IMR-90 (cell line): ENCODE measurements at regions not wholly inside any gene's neighbourhood (a gene's known extent, or its start where the extent isn't known, plus 50 kb on each side); places are given as distances from the start of the nearest gene placed in this dataset.

Source experiments
- ATAC-seq: fragments of 200-7000 bp; cut with Tn5 transposase; 2 replicates; pipeline ENCODE4 v1.9.1; 2020; ENCODE audit warnings: low read depth, mild to moderate bottlenecking, moderate library complexity
- BruUV-seq: library from RNA; stranded (reverse); fragments of 400-500 nt; replicated peaks from 2 replicates; lab custom pipeline; 2021; lab: Mats Ljungman, UMichigan
- CTCF ChIA-PET: fragments of 300-600 bp; formaldehyde crosslinking; extraction: SDS; loops from one replicate; lab custom pipeline; 2021; ENCODE audit warnings: antibody characterized with exemption; lab: Yijun Ruan, JAX
- POLR2A ChIA-PET: fragments of 300-600 bp; sonication (Branson Sonifier 250); formaldehyde crosslinking; loops from one replicate; lab custom pipeline; 2022; ENCODE audit warnings: antibody characterized with exemption; ENCODE audit not compliant: unreplicated experiment; lab: Charles Lee
- DNase-seq: peaks from one replicate; pipeline ENCODE4 v3.0.0; 2013
- H2AFZ ChIP-seq: replicated peaks from 2 replicates; pipeline ENCODE3; 2013; ENCODE audit warnings: low read length, mild to moderate bottlenecking; ENCODE audit not compliant: poor library complexity
- H2AK5ac ChIP-seq: 2 replicates; pipeline ENCODE4 v1.6.1; 2013; ENCODE audit warnings: low read depth, low read length, inconsistent platforms
- H2AK9ac ChIP-seq: replicated peaks from 2 replicates; pipeline ENCODE3; 2013; ENCODE audit warnings: mild to moderate bottlenecking, low read depth, low read length, moderate library complexity; ENCODE audit not compliant: poor library complexity
- H2BK120ac ChIP-seq: 2 replicates; pipeline ENCODE4 v1.6.1; 2013; ENCODE audit warnings: low read depth, low read length, inconsistent platforms
- H2BK15ac ChIP-seq: 3 replicates; pipeline ENCODE4 v1.6.1; 2013; ENCODE audit warnings: low read depth, low read length, inconsistent platforms
- H2BK20ac ChIP-seq: 2 replicates; pipeline ENCODE4 v1.6.1; 2013; ENCODE audit warnings: low read depth, mild to moderate bottlenecking, inconsistent platforms, low read length, moderate library complexity
- H2BK5ac ChIP-seq: 2 replicates; pipeline ENCODE4 v1.6.1; 2013; ENCODE audit warnings: mild to moderate bottlenecking, low read depth, low read length, inconsistent platforms; ENCODE audit not compliant: poor library complexity, severe bottlenecking
- H3K14ac ChIP-seq: replicated peaks from 2 replicates; pipeline ENCODE4 v1.6.1; 2013; ENCODE audit warnings: low read depth, low read length, inconsistent platforms
- H3K18ac ChIP-seq: 2 replicates; pipeline ENCODE4 v1.6.1; 2013; ENCODE audit warnings: low read depth, low read length, control low read depth
- H3K23ac ChIP-seq: 2 replicates; pipeline ENCODE4 v1.6.1; 2013; ENCODE audit warnings: low read depth, low read length, inconsistent platforms
- H3K27ac ChIP-seq: 2 replicates; pipeline ENCODE4 v1.5.1; 2013; ENCODE audit warnings: mild to moderate bottlenecking, control low read depth, low read length; ENCODE audit not compliant: insufficient read depth
- H3K27me3 ChIP-seq: 2 replicates; pipeline ENCODE4 v1.6.1; 2013; ENCODE audit warnings: low read length; ENCODE audit not compliant: control insufficient read depth, insufficient read depth
- H3K36me3 ChIP-seq: 2 replicates; pipeline ENCODE4 v1.6.1; 2013; ENCODE audit warnings: low read length, mixed read lengths; ENCODE audit not compliant: control insufficient read depth, insufficient read depth
- H3K4ac ChIP-seq: 2 replicates; pipeline ENCODE4 v1.6.1; 2013; ENCODE audit warnings: low read depth, low read length, inconsistent platforms
- H3K4me1 ChIP-seq: 2 replicates; pipeline ENCODE4 v1.6.1; 2013; ENCODE audit warnings: low read length, mixed read lengths; ENCODE audit not compliant: control insufficient read depth, insufficient read depth
- H3K4me2 ChIP-seq: 2 replicates; pipeline ENCODE4 v1.6.1; 2013; ENCODE audit warnings: low read depth, mild to moderate bottlenecking, control low read depth, low read length, moderate library complexity
- H3K4me3 ChIP-seq: 2 replicates; pipeline ENCODE4 v1.5.1; 2013; ENCODE audit warnings: low read depth, mild to moderate bottlenecking, control low read depth, low read length, moderate library complexity; ENCODE audit not compliant: insufficient read depth
- H3K56ac ChIP-seq: 2 replicates; pipeline ENCODE4 v1.6.1; 2013; ENCODE audit warnings: low read length, inconsistent platforms; ENCODE audit not compliant: insufficient read depth; ENCODE audit errors: extremely low read depth
- H3K79me1 ChIP-seq, 2 experiments: 2 replicates each; pipeline ENCODE4 v1.6.1; 2013; ENCODE audit warnings: low read length in 2 of 2, inconsistent platforms in 1 of 2, low read depth in 1 of 2
- H3K9ac ChIP-seq: 2 replicates; pipeline ENCODE4 v1.6.1; 2013; ENCODE audit warnings: low read depth, low read length, control low read depth
- H3K9me1 ChIP-seq: 2 replicates; pipeline ENCODE4 v1.6.1; 2013; ENCODE audit warnings: low read length, inconsistent platforms; ENCODE audit not compliant: insufficient read depth
- H3K9me3 ChIP-seq: 2 replicates; pipeline ENCODE4 v1.6.1; 2013; ENCODE audit warnings: low read length; ENCODE audit not compliant: control insufficient read depth, insufficient read depth
- H4K20me1 ChIP-seq: 2 replicates; pipeline ENCODE4 v1.6.1; 2013; ENCODE audit warnings: low read length, inconsistent platforms; ENCODE audit not compliant: insufficient read depth
- H4K5ac ChIP-seq: 2 replicates; pipeline ENCODE4 v1.6.1; 2013; ENCODE audit warnings: mild to moderate bottlenecking, low read depth, low read length, control low read depth
- H4K8ac ChIP-seq, 2 experiments: 2 replicates each; pipeline ENCODE4 v1.6.1; 2013; ENCODE audit warnings: low read depth in 2 of 2, low read length in 2 of 2, control low read depth in 1 of 2, inconsistent platforms in 1 of 2
- H4K91ac ChIP-seq: 2 replicates; pipeline ENCODE4 v1.6.1; 2013; ENCODE audit warnings: low read depth, low read length, inconsistent platforms; ENCODE audit not compliant: insufficient read depth
- RAD21 ChIP-seq: IDR thresholded peaks from 2 replicates; pipeline ENCODE4 v1.6.1; 2012; ENCODE audit warnings: low read length, improper control_type of control experiment
- SMC3 ChIP-seq: fragments of 150-350 bp; IDR thresholded peaks from 2 replicates; pipeline ENCODE4 v1.6.1; 2016; ENCODE audit warnings: low read depth, mild to moderate bottlenecking, antibody characterized with exemption, low read length, moderate library complexity
- WGBS, 2 experiments: methylation state at CpG; one replicate each; pipeline versions ENCODE4 v1.1.5 to v1.1.7; 2013; ENCODE audit warnings: missing lambda C conversion rate in 2 of 2; ENCODE audit not compliant: insufficient read length in 1 of 2; ENCODE audit errors: extremely low coverage in 2 of 2; 5-methylcytosine and 5-hydroxymethylcytosine counted together
- dilution Hi-C: fragments of 300-500 bp; cut with HindIII; formaldehyde crosslinking; loops from one replicate; pipeline ENCODE4 v1.14.3; 2018; ENCODE audit warnings: low sequenced_read_pairs; ENCODE audit not compliant: unreplicated experiment
- in situ Hi-C: fragments of 300-500 bp; cut with MboI; formaldehyde crosslinking; loops from 3 replicates; pipeline ENCODE4 v1.14.3; 2019; ENCODE audit warnings: low sequenced_read_pairs, inconsistent platforms, mixed read lengths
- intact Hi-C: fragments of 100-400 bp; cut with micrococcal nuclease; formaldehyde crosslinking; loops from 2 replicates; pipeline ENCODE4 v1.10.0; 2022
- TF ChIP-seq, protein P1 (sequence below): fragments of 150-350 bp; IDR thresholded peaks from 2 replicates; pipeline ENCODE4 v1.6.1; 2017; ENCODE audit warnings: mild to moderate bottlenecking, antibody characterized with exemption, low read length, low read depth

DNA sequence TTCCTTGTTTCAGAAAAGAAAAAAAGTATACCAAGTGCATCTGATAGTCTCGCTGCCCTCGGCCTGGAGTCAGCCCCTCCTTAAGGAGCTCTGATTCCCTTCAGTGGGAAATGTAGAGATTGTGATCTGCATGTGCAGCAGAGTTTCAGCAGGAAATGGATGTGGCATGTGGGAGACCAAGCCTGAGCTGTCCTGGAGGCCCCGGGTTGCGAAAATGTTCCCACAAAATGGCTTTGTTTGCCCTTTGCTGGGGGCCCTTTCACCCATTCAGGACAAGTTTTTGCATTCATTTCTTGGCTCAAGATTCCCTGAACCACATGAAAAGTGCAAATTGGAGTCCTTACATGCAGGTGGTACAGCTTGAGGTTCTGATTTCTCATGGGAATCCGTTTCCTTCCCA lies 230.9 kb downstream of the GADD45G start:
- TF ChIP-seq SMC3 = no peak
- no peak for TF ChIP-seq RAD21
- TF ChIP-seq, protein P1, sequence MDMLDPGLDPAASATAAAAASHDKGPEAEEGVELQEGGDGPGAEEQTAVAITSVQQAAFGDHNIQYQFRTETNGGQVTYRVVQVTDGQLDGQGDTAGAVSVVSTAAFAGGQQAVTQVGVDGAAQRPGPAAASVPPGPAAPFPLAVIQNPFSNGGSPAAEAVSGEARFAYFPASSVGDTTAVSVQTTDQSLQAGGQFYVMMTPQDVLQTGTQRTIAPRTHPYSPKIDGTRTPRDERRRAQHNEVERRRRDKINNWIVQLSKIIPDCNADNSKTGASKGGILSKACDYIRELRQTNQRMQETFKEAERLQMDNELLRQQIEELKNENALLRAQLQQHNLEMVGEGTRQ = no peak
- Histone ChIP-seq H4K91ac (no peak overlapping the region), H3K18ac (no peak overlapping the region), H3K4ac (no peak overlapping the region), H3K9me1 (no peaks in the 10 kb centered on the region), H3K36me3 (no peaks in the 10 kb centered on the region), H3K9ac (no peak overlapping the region), H2BK15ac (no peak overlapping the region), H4K5ac (no peak overlapping the region), H3K79me1 (no peaks in the 10 kb centered on the region), H3K9me3 (no peaks in the 10 kb centered on the region), H2AK5ac (no peak overlapping the region), H3K4me1 (no peaks in the 10 kb centered on the region), H2BK5ac (no peak overlapping the region), H2BK120ac (no peak overlapping the region), H3K4me3 (no peak overlapping the region), H4K8ac (no peak overlapping the region), H2BK20ac (no peak overlapping the region), H3K56ac (no peak overlapping the region), H3K27ac (no peak overlapping the region), H3K23ac (no peak overlapping the region), H3K4me2 (no peak overlapping the region), H2AK9ac (no peak overlapping the region), H4K20me1 (no peaks in the 10 kb centered on the region), H2AFZ (no peak overlapping the region), H3K27me3 (peaks cover 2% of the 10 kb centered on the region; the same call in 1 of the 2 replicates), H3K14ac (no peak overlapping the region)
- ATAC-seq = no peak
- in situ Hi-C loops = no loop called here
- ChIA-PET CTCF (no interaction called here), POLR2A (no interaction called here)
- 40% methylated on average over 3 of the region's 5 CpGs; no CpG with 5 or more reads in 1 of the 2 experiments for WGBS, 2 experiments
- dilution Hi-C loops = no loop called here
- BruUV-seq = no TSS peak
- DNase-seq = no peak
- intact Hi-C loops = no loop called here
